ENCODE measurements at regions not wholly inside any gene's neighbourhood (a gene's known extent, or its start where the extent isn't known, plus 50 kb on each side); places are given as distances from the start of the nearest gene placed in this dataset.

DNA sequence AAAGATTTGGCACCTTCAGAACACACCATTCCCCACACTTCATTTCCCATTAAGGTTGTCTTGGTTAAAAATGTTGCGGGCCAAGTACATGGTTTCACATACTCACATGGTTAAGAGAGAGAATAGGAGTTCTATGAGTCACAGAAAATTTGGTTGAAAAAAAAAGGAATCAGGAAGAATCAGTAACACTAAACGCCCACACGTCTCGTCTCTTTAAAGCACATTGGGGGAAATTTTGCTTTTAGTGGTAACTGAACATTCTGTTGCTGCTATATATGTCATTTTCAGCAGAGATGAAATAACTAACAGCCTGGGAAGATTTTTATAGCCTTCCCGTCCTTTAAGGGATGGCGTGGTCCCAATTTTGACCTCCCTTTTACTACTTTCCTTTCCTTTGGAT lies 132.9 kb upstream of the ERG start:
- TF ChIP-seq CTCF (IDR thresholded peaks at IDR 0.05) = no peak
- no peak for TF ChIP-seq POLR2A (IDR thresholded peaks at IDR 0.05)
